Kidney capillary endothelial cell (primary cell): ENCODE measurements at regions not wholly inside any gene's neighbourhood (a gene's known extent, or its start where the extent isn't known, plus 50 kb on each side); places are given as distances from the start of the nearest gene placed in this dataset.
"Not testable (repeated sequence)": the region's sequence is repeated elsewhere in the genome, so short reads cannot be mapped to it uniquely, and the experiment has no call there.

ENCODE experiments used
- DNase-seq: peaks from one replicate; pipeline ENCODE4 v3.0.0-alpha.2; 2018; ENCODE audit warnings: low spot score

- DNase-seq: no peak
These were observed 173.1 kb upstream of the MMS22L start for GRCh38 chr6:97456070-97456469.

GRCh38 chr6:97459535-97459934 lies 176.5 kb upstream of the MMS22L start:
- no peak for DNase-seq

- DNase-seq: no peak
These were observed 177.0 kb upstream of the MMS22L start for GRCh38 chr6:97459986-97460385.

GRCh38 chr6:97460394-97461080 lies 177.5 kb upstream of the MMS22L start:
- no peak for DNase-seq

GRCh38 chr6:97461218-97461617 lies 178.2 kb upstream of the MMS22L start:
- no peak for DNase-seq

GRCh38 chr6:97462031-97462430 lies 179.0 kb upstream of the MMS22L start:
- DNase-seq: no peak

- DNase-seq: no peak
These were observed 180.1 kb upstream of the MMS22L start for GRCh38 chr6:97462938-97463598.

- no peak for DNase-seq
These were observed 183.0 kb upstream of the MMS22L start for GRCh38 chr6:97465877-97466561.

GRCh38 chr6:97468981-97469380 lies 186.0 kb upstream of the MMS22L start:
- DNase-seq: no peak

- DNase-seq: no peak
These were observed 186.4 kb upstream of the MMS22L start for GRCh38 chr6:97469451-97469850.

GRCh38 chr6:97470322-97470721 lies 187.3 kb upstream of the MMS22L start:
- no peak for DNase-seq

GRCh38 chr6:97473979-97474378 lies 191.0 kb upstream of the MMS22L start:
- no peak for DNase-seq

GRCh38 chr6:97497713-97498331 lies 214.8 kb upstream of the MMS22L start:
- peak; percentile 63 for DNase-seq

GRCh38 chr6:97501853-97502252 lies 218.8 kb upstream of the MMS22L start:
- no peak for DNase-seq

GRCh38 chr6:97508646-97509045 lies 225.6 kb upstream of the MMS22L start:
- DNase-seq: no peak

GRCh38 chr6:97513260-97513659 lies 230.2 kb upstream of the MMS22L start:
- DNase-seq: not testable (repeated sequence)

GRCh38 chr6:97524811-97525210 lies 241.8 kb upstream of the MMS22L start:
- peak; percentile 10 for DNase-seq

GRCh38 chr6:97535800-97536199 lies 252.8 kb upstream of the MMS22L start:
- DNase-seq: no peak

GRCh38 chr6:97548354-97548753 lies 265.3 kb upstream of the MMS22L start:
- DNase-seq: no peak

- no peak for DNase-seq
These were observed 274.3 kb upstream of the MMS22L start for GRCh38 chr6:97557355-97557754.

- no peak for DNase-seq
These were observed 280.5 kb upstream of the MMS22L start for GRCh38 chr6:97563529-97563928.

- DNase-seq: no peak
These were observed 289.9 kb upstream of the MMS22L start for GRCh38 chr6:97572943-97573342.

- no peak for DNase-seq
These were observed 303.3 kb upstream of the MMS22L start for GRCh38 chr6:97586344-97586743.
